ENCODE measurements at regions not wholly inside any gene's neighbourhood (a gene's known extent, or its start where the extent isn't known, plus 50 kb on each side); places are given as distances from the start of the nearest gene placed in this dataset.
"Not testable (repeated sequence)": the region's sequence is repeated elsewhere in the genome, so short reads cannot be mapped to it uniquely, and the experiment has no call there.

DNA sequence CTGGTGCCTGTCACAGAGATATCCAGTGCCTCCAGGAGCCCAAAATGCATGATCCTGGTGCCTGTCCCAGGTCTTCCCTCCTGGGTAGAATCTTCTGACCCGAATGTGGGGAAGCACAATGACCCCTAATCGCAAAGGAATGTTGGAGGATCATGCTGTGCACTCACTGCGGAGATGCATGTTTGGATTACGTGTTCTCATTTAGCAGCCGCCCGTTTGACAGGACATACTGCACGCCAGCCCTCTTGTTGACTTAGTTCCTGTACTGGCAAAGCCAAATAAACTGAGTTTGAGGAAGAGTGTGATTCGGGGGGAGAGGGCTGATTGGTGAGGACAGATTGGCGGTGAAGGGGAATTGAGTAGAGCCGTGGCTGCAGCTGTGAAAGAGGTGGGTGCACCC lies 85.9 kb upstream of the SIM2 start:
- ATAC-seq (ENCODE audit: low read depth) (no peak), DNase-seq (no peak)
- Mint-ChIP-seq H3K4me1 (no peaks in the 10 kb centered on the region), H3K27ac (no peak overlapping the region), H3K9me3 (peaks cover 6% of the 10 kb centered on the region), H3K36me3 (no peaks in the 10 kb centered on the region), H3K4me3 (no peak overlapping the region), H3K27me3 (no peaks in the 10 kb centered on the region)
- POLR2A ChIA-PET: no interaction called here

DNA sequence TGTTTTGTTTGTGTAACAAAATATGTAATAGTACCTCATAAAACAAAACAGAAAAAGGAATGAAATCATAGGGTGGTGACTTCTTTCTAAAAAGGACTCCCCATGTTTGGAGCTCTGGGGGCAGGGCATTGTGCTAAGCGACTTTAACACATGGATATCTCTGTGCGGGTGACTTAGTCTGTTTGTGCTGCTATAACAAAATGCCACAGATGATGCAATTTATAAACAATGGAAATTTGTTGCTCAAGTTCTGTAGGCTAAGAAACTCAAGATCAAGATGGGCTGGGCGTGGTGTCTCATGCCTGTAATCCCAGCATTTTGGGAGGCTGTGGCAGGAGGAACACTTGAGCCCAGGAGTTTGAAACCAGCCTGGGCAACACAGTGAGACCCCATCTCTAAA lies 85.4 kb upstream of the SIM2 start:
- no peaks in the 10 kb centered on the region for H3K27me3 Mint-ChIP-seq
- ATAC-seq (ENCODE audit: low read depth): no peak
- H3K4me3 Mint-ChIP-seq: no peak overlapping the region
- peaks cover 6% of the 10 kb centered on the region for H3K9me3 Mint-ChIP-seq
- no peak for DNase-seq
- no peaks in the 10 kb centered on the region for H3K4me1 Mint-ChIP-seq
- H3K36me3 Mint-ChIP-seq: no peaks in the 10 kb centered on the region
- H3K27ac Mint-ChIP-seq: no peak overlapping the region
- POLR2A ChIA-PET: no interaction called here

DNA sequence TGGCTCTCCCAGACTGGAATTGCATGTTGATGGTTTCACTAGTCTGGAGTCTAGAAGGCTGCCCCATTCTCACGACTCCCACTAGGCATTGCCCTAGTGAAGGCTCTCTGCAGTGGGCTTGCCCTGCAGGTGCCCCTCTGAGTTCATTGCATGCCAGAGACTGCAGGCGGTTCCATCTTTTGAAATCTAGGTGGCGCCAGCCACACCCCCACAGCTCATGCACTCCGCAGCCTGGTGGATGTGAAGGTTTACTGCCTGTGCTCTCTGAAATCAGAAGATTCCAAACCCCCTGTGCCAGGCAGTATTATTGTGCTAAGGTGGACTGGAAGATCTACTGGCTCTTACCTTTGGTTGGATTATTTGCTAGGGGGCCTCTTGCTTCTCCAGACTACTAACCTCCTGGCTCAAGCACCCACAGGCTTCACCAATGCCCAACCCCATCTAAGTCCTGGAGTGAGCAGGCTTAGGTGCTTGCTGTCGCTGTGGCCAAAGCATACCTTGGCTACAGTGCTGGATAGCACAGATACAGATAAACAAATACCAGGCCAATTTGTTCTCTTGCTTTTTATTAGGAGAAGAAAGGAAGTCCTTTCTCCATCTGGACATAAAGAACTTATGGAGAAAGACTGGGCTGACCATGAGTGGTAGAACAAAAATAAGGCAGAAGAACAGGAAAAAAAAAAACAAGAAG lies 83.5 kb upstream of the SIM2 start:
- POLR2A ChIA-PET: no interaction called here

DNA sequence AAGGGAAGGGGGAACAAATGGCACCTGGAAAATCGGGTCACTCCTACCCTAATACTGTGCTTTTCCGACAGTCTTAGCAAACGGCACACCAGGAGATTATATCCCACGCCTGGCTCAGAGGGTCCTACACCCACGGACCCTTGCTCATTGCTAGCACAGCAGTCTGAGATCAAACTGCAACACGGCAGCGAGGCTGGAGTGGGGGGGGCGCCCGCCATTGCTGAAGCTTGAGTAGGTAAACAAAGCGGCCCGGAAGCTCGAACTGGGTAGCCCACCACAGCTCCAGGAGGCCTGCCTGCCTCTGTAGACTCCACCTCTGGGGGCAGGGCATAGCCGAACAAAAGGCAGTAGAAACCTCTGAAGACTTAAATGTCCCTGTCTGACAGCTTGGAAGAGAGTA lies 82.1 kb upstream of the SIM2 start:
- H3K4me3 Mint-ChIP-seq; DNase-seq; H3K27me3 Mint-ChIP-seq; H3K27ac Mint-ChIP-seq; H3K4me1 Mint-ChIP-seq; H3K9me3 Mint-ChIP-seq; POLR2A ChIA-PET; H3K36me3 Mint-ChIP-seq; ATAC-seq (ENCODE audit: low read depth): not testable (repeated sequence)

More for the DNA sequence above, 83.5 kb upstream of the SIM2 start:
- H3K4me1 Mint-ChIP-seq: no peaks in the 10 kb centered on the region
- ATAC-seq (ENCODE audit: low read depth) (no peak), DNase-seq (no peak)
- no peaks in the 10 kb centered on the region for H3K36me3 Mint-ChIP-seq
- H3K9me3 Mint-ChIP-seq: no peaks in the 10 kb centered on the region
- no peak overlapping the region for H3K4me3 Mint-ChIP-seq
- H3K27me3 Mint-ChIP-seq: peaks cover 6% of the 10 kb centered on the region
- no peak overlapping the region for H3K27ac Mint-ChIP-seq

DNA sequence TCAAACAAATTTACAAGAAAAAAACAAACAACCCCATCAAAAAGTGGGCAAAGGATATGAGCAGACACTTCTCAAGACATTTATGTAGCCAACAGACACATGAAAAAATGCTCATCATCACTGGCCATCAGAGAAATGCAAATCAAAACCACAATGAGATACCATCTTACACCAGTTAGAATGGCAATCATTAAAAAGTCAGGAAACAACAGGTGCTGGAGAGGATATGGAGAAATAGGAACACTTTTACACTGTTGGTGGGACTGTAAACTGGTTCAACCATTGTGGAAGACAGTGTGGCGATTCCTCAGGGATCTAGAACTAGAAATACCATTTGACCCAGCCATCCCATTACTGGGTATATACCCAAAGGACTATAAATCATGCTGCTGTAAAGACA lies 77.1 kb upstream of the SIM2 start:
- H3K27ac Mint-ChIP-seq; POLR2A ChIA-PET; ATAC-seq (ENCODE audit: low read depth); DNase-seq; H3K27me3 Mint-ChIP-seq; H3K36me3 Mint-ChIP-seq; H3K4me3 Mint-ChIP-seq; H3K9me3 Mint-ChIP-seq; H3K4me1 Mint-ChIP-seq: not testable (repeated sequence)

DNA sequence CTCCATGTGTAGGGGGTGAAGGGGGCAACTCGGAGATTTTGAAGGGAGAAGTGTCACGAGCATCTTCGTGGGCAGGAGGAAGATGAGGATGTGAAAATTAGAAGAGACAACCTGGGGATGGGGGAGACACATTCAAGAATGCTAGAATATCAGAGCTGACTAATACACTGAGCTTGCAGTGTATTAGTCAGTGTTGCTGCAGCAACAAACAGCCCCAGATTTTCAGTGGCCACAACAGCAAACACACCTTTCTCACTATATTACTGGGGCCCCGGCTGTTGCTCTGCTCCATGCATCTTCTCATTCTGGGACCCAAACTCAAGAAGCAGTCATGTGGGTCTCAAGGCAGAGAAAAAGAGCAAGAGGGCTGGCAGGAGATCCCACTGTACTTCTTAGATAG lies 74.8 kb upstream of the SIM2 start:
- POLR2A ChIA-PET: no interaction called here
- Mint-ChIP-seq H3K4me3 (no peak overlapping the region), H3K36me3 (no peaks in the 10 kb centered on the region), H3K9me3 (peaks cover 9% of the 10 kb centered on the region), H3K4me1 (no peaks in the 10 kb centered on the region), H3K27me3 (peaks cover 4% of the 10 kb centered on the region), H3K27ac (no peak overlapping the region)
- DNase-seq: no peak
- ATAC-seq (ENCODE audit: low read depth): no peak

DNA sequence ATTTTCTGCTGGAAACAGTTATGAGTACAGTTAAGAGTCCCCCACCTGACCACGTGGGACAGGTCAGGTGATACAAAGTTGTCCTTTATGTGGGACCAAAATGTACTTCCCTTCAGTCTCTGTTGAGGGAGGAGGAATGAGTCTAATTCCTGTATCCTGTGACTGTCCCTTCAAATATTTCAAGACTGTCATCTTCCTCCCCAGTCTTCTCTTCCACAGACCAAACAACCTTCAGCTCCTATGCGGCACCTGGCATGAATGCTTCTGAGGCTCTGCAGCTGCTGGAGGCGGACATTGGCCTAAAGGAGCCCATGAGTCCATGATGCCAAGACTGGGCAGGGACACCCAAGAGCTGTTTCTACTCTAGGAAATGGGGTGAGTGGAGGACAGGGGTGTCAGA lies 72.1 kb upstream of the SIM2 start:
- H3K9me3 Mint-ChIP-seq: peaks cover 7% of the 10 kb centered on the region

DNA sequence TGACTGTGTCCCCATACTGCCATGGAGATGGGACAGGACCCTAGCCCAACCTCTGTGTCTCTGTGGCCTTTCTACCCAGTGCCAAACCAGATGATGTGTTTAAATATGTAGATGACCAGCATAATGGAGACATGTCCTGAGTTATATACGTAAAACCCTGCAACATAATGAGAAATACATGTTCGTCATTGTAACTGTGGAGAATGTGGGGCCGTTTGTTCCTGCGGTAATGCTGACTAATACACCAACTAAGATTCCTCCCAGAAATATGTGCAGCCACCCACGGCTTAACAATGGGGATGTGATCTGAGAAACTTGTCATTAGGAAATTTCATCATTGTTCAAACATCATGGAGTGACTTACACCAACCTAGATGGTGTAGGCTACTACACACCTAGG lies 71.7 kb upstream of the SIM2 start:
- DNase-seq: no peak
- Mint-ChIP-seq H3K36me3 (no peaks in the 10 kb centered on the region), H3K9me3 (peaks cover 7% of the 10 kb centered on the region), H3K4me3 (no peak overlapping the region), H3K4me1 (no peaks in the 10 kb centered on the region), H3K27me3 (no peaks in the 10 kb centered on the region), H3K27ac (no peak overlapping the region)
- POLR2A ChIA-PET: no interaction called here
- ATAC-seq (ENCODE audit: low read depth): no peak

More for the DNA sequence above, 72.1 kb upstream of the SIM2 start:
- Mint-ChIP-seq H3K27me3 (no peaks in the 10 kb centered on the region), H3K4me1 (no peaks in the 10 kb centered on the region), H3K36me3 (no peaks in the 10 kb centered on the region), H3K4me3 (no peak overlapping the region), H3K27ac (no peak overlapping the region)
- DNase-seq: no peak
- POLR2A ChIA-PET: no interaction called here
- no peak for ATAC-seq (ENCODE audit: low read depth)

DNA sequence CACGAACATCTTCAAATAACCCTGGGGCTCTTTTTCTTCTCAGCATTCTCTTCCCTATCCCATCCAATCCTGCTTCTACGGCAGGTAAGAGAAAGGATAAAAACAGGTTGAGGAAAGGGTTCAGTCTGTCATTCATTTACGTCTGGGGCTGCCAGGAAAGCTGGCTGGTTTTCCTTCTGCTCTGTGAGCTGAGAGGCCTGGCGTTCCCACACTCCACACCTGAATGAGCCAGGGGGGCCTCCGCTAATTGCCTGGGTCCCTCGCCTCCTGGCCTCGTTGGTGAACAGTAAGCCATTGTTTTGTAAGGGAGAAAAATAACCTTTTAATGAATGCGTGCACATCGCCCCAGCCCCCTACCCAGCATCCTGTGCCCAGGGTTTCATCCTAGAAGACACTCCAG lies 70.8 kb upstream of the SIM2 start:
- H3K4me3 Mint-ChIP-seq: no peak overlapping the region
- no peak for ATAC-seq (ENCODE audit: low read depth)
- DNase-seq: no peak
- POLR2A ChIA-PET: no interaction called here
- no peaks in the 10 kb centered on the region for H3K36me3 Mint-ChIP-seq
- H3K4me1 Mint-ChIP-seq: no peaks in the 10 kb centered on the region
- peaks cover 6% of the 10 kb centered on the region for H3K9me3 Mint-ChIP-seq
- H3K27me3 Mint-ChIP-seq: no peaks in the 10 kb centered on the region
- H3K27ac Mint-ChIP-seq: no peak overlapping the region

DNA sequence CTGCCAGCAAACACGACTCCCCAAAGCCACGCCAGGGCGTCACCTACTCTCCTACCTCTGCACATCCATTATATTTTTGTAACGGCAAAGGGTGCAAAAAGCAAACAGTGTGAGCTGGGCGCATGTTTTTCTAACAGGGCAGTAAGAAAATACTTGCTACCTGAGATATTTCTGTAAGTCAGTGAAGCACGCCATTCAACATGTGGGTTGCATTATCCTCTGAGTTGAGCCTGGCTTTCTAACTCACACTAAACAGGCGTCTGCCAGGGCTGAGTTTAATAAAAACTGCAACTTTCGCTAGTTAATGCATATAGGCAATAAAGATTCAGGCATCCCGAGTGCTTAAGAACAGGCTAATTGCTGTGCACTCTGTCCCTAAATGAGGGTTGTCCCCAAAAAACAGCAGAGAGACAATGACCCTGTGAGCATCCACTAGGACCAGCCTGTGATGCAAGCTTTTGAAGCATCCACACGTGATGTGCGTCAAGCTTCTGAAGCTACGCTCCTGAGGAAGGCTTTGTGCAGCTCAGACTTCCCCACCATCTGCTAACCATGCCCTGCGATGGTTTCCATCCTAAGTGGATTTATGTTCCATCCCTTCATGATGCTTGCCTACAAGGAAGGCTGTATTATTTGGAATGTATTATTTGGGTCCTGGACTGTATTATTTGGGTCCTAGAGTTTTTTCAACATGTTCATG lies 70.0 kb upstream of the SIM2 start:
- DNase-seq: no peak
- Mint-ChIP-seq H3K27me3 (no peaks in the 10 kb centered on the region), H3K9me3 (peaks cover 5% of the 10 kb centered on the region), H3K27ac (no peak overlapping the region), H3K4me3 (no peak overlapping the region), H3K4me1 (no peaks in the 10 kb centered on the region), H3K36me3 (no peaks in the 10 kb centered on the region)
- no peak for ATAC-seq (ENCODE audit: low read depth)
- POLR2A ChIA-PET: no interaction called here

DNA sequence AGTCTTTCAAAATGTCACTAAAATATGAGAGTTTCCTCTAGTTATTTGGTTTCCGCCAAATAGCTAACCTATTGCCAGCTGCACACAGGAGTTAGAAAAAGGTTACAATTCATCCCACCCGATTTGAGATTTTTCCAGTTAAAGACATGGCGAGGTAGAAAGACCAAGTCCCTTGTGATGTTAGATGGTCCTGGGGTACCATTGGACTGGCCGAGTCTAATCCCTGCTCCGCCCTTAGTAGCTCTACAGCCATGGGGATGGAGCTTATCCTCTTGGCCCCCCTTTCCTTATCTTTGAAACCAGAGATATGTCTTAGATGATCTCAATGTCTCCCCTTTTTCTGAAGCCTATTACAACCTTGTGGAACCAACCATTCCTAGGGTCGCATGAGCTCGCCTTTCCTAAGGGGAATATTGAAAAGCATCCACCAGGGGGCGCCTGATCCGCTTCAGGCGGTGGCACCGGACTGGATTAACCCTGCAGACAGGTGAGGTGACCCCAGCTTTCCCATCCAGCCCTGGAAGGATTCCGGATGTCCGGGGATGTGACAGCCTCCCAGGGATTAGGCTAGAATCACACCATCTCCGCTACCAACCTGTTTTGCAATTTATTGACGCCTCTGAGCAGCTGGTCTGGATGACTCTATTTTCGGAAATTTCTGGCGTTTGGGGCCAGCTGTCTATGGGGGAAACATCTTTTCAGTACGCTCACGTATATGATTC lies 68.3 kb upstream of the SIM2 start:
- Mint-ChIP-seq H3K36me3 (no peaks in the 10 kb centered on the region), H3K4me3 (no peak overlapping the region), H3K9me3 (peaks cover 2% of the 10 kb centered on the region), H3K4me1 (no peaks in the 10 kb centered on the region), H3K27me3 (no peaks in the 10 kb centered on the region), H3K27ac (no peak overlapping the region)
- POLR2A ChIA-PET: no interaction called here
- DNase-seq (peak; percentile 63), ATAC-seq (ENCODE audit: low read depth) (peak; percentile 33)

DNA sequence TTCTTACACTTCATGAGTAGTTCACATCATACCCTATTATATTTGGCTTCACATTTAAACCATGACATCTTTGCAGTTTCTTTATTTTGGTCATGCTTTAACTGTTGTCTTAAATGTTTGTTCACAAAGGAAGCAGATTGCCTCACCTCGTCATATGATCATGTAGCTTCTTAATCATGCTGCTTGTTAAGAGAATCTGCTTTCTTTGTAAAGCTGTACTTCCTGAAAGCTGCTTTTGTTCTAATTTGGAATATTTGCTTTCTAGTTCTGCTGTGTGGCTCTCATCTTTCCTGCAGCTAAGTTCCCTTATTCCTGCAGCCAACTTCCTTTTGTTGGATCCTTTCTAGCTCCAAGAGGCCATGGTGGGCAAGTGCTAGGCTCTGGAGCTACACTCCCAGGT lies 62.9 kb upstream of the SIM2 start:
- H3K4me1 Mint-ChIP-seq: peaks cover 5% of the 10 kb centered on the region
- ATAC-seq (ENCODE audit: low read depth): no peak
- H3K9me3 Mint-ChIP-seq: peaks cover 7% of the 10 kb centered on the region
- H3K36me3 Mint-ChIP-seq: no peaks in the 10 kb centered on the region
- H3K4me3 Mint-ChIP-seq: no peak overlapping the region
- POLR2A ChIA-PET: no interaction called here
- H3K27ac Mint-ChIP-seq: no peak overlapping the region
- no peak for DNase-seq
- peaks cover 7% of the 10 kb centered on the region for H3K27me3 Mint-ChIP-seq

DNA sequence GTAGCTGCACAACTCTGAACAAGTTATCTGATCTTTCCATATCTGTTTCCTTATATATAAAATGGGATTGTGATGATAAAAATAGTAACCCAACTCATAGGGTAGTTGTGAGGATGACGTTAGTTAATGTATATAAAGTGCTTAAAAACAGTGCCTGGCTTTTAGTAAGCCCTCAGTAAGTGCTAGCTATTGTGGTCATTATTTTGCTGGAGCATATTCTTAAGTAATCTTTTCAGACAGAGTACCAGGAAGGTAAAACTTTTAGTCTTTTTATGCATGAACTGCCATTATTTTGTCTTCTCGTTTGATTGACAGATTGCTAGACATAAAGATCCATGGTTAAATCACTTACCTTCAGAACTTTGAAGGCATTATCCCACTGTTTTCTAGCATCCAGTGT lies 62.5 kb upstream of the SIM2 start:
- DNase-seq (no peak), ATAC-seq (ENCODE audit: low read depth) (no peak)
- H3K4me1 Mint-ChIP-seq: peaks cover 5% of the 10 kb centered on the region
- POLR2A ChIA-PET: no interaction called here
- H3K4me3 Mint-ChIP-seq: no peak overlapping the region
- peaks cover 7% of the 10 kb centered on the region for H3K9me3 Mint-ChIP-seq
- peaks cover 7% of the 10 kb centered on the region for H3K27me3 Mint-ChIP-seq
- no peak overlapping the region for H3K27ac Mint-ChIP-seq
- H3K36me3 Mint-ChIP-seq: no peaks in the 10 kb centered on the region

DNA sequence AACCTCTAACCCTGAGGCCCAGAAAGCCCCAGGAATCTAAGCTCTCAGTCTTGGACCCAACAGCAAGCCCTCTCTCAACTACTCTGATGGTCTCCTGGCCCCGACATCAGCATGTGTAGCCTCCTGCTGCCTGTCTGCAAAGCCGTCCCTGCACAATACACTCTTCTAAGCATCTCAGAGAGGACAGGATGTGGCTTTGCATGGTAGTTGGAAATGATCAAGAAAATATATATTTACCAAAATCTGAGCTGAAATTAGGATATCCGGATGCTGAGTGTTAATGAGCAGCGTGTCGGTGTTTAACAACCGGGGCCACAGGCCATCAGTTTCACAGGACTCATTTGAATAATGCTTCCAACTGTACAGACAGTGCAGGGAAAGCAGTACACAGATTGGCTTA lies 59.1 kb upstream of the SIM2 start:
- peaks cover 5% of the 10 kb centered on the region for H3K4me1 Mint-ChIP-seq
- no peaks in the 10 kb centered on the region for H3K36me3 Mint-ChIP-seq
- H3K27me3 Mint-ChIP-seq: peaks cover 7% of the 10 kb centered on the region
- DNase-seq: no peak
- POLR2A ChIA-PET: no interaction called here
- no peak overlapping the region for H3K27ac Mint-ChIP-seq
- peaks cover 5% of the 10 kb centered on the region for H3K9me3 Mint-ChIP-seq
- H3K4me3 Mint-ChIP-seq: no peak overlapping the region
- ATAC-seq (ENCODE audit: low read depth): no peak
